ENCODE measurements at regions not wholly inside any gene's neighbourhood (a gene's known extent, or its start where the extent isn't known, plus 50 kb on each side); places are given as distances from the start of the nearest gene placed in this dataset.

DNA sequence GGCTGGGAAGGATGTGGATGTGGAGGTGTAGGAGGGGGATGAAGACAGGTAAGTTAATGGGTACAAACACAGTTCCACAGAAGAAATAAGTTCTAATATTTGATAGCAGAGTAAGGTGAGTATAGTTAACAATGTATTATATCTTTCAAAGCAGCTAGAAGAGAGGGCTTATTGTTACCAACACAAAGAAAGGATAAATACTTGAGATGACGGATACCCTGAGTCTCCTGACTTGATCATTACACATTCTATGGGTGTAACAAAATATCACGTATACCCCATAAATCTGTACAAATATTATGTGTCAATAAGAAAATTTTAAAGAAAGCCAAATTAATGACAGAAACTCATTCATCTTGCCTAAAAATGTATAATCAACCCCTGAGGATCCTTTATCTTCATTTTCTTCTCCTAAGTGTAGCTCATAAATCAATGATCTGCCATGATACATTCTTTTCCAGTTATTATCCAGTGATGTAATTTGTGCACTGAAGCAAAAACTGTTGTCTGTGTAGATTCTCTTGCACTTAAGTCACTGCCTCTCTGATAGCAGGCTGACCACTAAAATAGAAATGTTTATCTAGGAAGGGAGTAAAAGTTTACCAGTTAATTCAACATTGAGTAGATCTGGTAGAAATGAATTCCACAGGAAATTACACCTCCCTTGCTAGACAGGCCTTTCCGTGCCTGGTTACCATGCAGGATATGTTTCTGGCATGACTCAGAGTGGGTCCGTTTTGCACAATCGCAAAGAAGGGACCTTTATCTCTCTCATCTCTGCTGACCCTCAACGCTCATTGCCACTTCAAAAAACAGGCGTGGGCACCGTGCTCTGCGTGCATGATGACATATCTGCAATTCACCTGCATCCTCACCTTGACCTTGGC is 249.7 kb upstream of the NCKAP5 start:
- H3K4me3 ChIP-seq (ENCODE audit: low read depth, low read length), result no peak overlapping the region

DNA sequence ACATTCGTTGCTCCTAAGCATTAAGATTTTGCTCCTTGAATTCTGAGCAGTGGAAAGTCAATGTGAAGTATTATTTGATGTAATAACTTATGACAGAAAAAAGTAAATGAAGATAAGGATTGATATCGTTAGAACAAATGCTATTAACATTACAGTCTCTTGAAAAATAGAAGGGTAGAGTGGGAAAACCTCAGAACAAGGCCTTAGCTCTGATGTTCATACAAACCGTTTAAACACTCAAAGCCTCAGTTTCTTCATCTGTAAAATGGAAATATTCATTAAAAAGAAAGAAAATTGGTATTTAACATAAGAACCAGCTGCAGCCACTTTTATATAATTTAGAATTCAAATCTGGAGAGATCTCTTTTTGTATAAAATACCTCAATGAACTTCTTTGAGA is 250.4 kb upstream of the NCKAP5 start:
- TF ChIP-seq, protein P1, sequence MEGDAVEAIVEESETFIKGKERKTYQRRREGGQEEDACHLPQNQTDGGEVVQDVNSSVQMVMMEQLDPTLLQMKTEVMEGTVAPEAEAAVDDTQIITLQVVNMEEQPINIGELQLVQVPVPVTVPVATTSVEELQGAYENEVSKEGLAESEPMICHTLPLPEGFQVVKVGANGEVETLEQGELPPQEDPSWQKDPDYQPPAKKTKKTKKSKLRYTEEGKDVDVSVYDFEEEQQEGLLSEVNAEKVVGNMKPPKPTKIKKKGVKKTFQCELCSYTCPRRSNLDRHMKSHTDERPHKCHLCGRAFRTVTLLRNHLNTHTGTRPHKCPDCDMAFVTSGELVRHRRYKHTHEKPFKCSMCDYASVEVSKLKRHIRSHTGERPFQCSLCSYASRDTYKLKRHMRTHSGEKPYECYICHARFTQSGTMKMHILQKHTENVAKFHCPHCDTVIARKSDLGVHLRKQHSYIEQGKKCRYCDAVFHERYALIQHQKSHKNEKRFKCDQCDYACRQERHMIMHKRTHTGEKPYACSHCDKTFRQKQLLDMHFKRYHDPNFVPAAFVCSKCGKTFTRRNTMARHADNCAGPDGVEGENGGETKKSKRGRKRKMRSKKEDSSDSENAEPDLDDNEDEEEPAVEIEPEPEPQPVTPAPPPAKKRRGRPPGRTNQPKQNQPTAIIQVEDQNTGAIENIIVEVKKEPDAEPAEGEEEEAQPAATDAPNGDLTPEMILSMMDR (IDR thresholded peaks at IDR 0.05; ENCODE audit: low read depth, low read length), result no peak
- H3K4me3 ChIP-seq (ENCODE audit: low read depth, low read length), result no peak overlapping the region

More for the DNA sequence above, 249.7 kb upstream of the NCKAP5 start:
- TF ChIP-seq, protein P1 (IDR thresholded peaks at IDR 0.05; ENCODE audit: low read depth, low read length), result no peak

DNA sequence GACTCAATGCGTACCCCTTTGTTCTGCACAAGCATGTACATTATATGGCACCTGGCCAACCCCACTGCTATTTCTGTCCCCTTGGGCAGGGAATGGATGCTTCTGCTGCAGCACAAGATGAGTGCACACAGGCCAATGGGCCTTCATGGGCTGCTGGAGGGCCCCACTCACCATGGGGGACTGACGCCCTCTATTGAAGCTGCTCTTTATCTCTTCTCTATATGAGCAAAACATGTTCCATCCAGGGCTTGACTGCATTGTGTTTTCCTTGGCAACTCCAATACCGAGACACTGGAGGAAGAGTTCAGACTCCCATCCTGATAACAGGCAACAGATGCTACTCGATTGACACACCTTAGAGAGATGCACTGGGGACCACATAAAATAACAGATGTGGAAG is 251.6 kb upstream of the NCKAP5 start:
- H3K4me3 ChIP-seq (ENCODE audit: low read depth, low read length), result no peak overlapping the region
- TF ChIP-seq, protein P1 (IDR thresholded peaks at IDR 0.05; ENCODE audit: low read depth, low read length), result no peak

DNA sequence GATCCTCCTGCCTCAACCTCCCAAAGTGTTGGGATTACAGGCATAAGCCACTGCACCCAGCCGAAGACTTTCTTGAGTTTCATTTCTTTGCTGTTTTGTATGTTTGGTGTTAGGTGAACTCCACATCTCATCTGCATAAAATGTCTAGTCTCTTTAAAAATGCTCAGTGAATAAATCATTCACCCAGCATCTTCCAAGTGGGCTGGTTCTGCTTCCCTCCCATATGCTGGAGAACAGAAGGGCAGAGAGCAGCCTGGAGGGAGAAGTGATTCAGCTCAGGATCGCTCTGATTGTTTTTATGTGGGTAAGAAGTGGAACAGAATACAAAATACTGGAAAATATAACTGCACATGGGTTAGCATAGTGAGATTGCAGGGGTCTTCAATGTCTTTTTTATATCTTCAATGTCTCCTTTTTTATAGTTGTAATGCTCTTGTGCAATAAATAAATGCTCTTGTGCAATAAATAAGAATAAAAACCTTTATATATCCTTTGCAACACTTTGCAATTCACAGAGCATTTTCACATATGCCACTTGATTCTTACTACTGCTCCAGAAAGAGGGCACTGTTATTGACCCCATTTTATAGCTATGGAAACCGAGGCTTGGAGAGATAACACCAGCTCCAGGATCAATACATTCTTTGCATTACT is 253.0 kb upstream of the NCKAP5 start:
- no peak overlapping the region for H3K4me3 ChIP-seq (ENCODE audit: low read depth, low read length)
- TF ChIP-seq, protein P1 (IDR thresholded peaks at IDR 0.05; ENCODE audit: low read depth, low read length), result no peak

DNA sequence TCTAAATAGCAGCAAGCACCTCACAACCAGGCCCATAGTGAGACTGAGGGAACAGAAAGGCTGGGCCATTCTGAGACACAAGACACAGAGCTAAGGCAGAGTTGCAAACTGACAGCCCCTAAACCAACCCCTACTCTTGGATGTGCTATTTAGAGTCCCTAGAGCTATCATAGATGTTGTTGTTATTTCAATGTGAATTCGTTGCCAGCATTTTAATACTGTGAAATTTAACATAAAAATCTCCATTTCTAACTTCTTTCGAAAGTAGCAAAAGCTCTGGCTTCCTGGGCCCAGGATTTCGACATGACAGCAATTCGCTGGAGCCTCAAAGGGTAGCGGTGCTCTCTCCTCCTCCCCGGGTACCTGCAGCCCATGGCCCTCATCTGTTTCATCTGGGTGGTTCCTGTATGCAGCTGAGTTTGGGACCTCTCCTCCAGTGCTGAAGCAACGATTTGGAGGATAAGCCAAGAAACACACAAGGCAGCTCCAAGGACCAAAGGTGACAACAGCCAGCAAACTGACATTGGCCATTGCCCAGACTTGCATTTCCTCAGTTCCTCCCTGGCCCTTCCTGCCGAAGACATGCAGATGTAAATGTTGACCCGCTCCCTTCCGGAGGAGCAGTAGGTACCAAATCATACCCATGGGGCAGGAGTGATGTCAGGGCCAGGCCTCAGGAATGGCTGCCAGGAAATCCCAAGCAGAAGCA is 254.4 kb upstream of the NCKAP5 start:
- TF ChIP-seq, protein P1 (IDR thresholded peaks at IDR 0.05; ENCODE audit: low read depth, low read length), result no peak

DNA sequence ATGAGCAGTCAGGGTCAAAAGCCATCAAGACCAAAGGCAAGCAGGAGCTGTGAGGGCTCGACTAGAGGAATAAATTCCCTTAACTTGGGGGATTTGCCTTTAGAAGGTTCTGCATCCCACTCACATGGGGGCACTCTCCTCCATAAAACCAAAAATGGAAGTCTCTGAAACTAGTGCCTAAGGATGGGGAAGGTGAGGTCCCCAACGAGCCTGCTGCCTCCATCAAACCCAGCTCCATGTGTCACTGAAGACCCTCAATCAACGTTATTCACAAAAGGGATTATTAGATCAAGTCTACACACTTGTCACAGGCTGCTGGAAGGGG is 254.9 kb upstream of the NCKAP5 start:
- H3K4me3 ChIP-seq (ENCODE audit: low read depth, low read length), result no peak overlapping the region
- TF ChIP-seq, protein P1 (IDR thresholded peaks at IDR 0.05; ENCODE audit: low read depth, low read length), result no peak

More for the DNA sequence above, 254.4 kb upstream of the NCKAP5 start:
- no peak overlapping the region for H3K4me3 ChIP-seq (ENCODE audit: low read depth, low read length)
